Stimulated activated naive B cell treated with anti-CD40 and anti-IgM and Interleukin-4, amounts not matched to agents 10 μg/mL and 1 μg/mL and 100 μg/mL, for 72 hours (primary cell): ENCODE measurements at regions not wholly inside any gene's neighbourhood (a gene's known extent, or its start where the extent isn't known, plus 50 kb on each side); places are given as distances from the start of the nearest gene placed in this dataset.

Source experiments
- ATAC-seq, 2 donors: fragments of 150-1000 bp; cut with Tn5 transposase; replicated peaks; 2 replicates each; pipeline ENCODE4 v1.10.0; 2021; ENCODE audit warnings: moderate library complexity in 1 of 2
- DNase-seq: peaks from one replicate; pipeline ENCODE4 v3.0.0; 2021
- H3K27ac Mint-ChIP-seq: one replicate; pipeline ENCODE4 v1.8.0; 2022; ENCODE audit warnings: mild to moderate bottlenecking, mixed read lengths
- H3K27me3 Mint-ChIP-seq, 2 donors: one replicate each; pipeline ENCODE4 v1.8.0; 2022; ENCODE audit warnings: mixed read lengths in 2 of 2
- H3K36me3 Mint-ChIP-seq, 2 donors: one replicate each; pipeline ENCODE4 v1.8.0; 2022; ENCODE audit warnings: mixed read lengths in 2 of 2, mild to moderate bottlenecking in 1 of 2
- H3K4me1 Mint-ChIP-seq, 2 donors: one replicate each; pipeline ENCODE4 v1.8.0; 2022; ENCODE audit warnings: mixed read lengths in 2 of 2, mild to moderate bottlenecking in 1 of 2
- H3K4me3 Mint-ChIP-seq, 2 donors: one replicate each; pipeline ENCODE4 v1.8.0; 2022; ENCODE audit warnings: mild to moderate bottlenecking in 2 of 2, mixed read lengths in 2 of 2, moderate library complexity in 1 of 2
- H3K9me3 Mint-ChIP-seq, 2 donors: one replicate each; pipeline ENCODE4 v1.8.0; 2022; ENCODE audit warnings: mixed read lengths in 2 of 2, mild to moderate bottlenecking in 1 of 2

GRCh38 chr3:157785102-157785826 lies 282.0 kb upstream of the VEPH1 start:
- no peak overlapping the region for H3K27ac Mint-ChIP-seq
- ATAC-seq (no peak), DNase-seq (no peak)
- H3K27me3 Mint-ChIP-seq: no peaks in the 10 kb centered on the region
- H3K4me3 Mint-ChIP-seq: no peak overlapping the region
- H3K9me3 Mint-ChIP-seq: peaks cover 4 to 13% of the 10 kb centered on the region in 2 donors
- no peaks in the 10 kb centered on the region for H3K36me3 Mint-ChIP-seq
- H3K4me1 Mint-ChIP-seq: no peaks in the 10 kb centered on the region

- Mint-ChIP-seq H3K36me3 (no peaks in the 10 kb centered on the region), H3K27me3 (no peaks in the 10 kb centered on the region), H3K4me1 (no peaks in the 10 kb centered on the region), H3K27ac (no peak overlapping the region), H3K4me3 (no peak overlapping the region), H3K9me3 (peaks cover 10 to 12% of the 10 kb centered on the region in 2 donors)
- ATAC-seq: no peak
- no peak for DNase-seq
These were observed 279.0 kb upstream of the VEPH1 start for GRCh38 chr3:157782236-157782635.

- Mint-ChIP-seq H3K4me1 (no peaks in the 10 kb centered on the region), H3K27ac (no peak overlapping the region), H3K27me3 (no peaks in the 10 kb centered on the region)
These were observed 273.6 kb upstream of the VEPH1 start for GRCh38 chr3:157776861-157777260.

GRCh38 chr3:157775446-157775845 lies 272.2 kb upstream of the VEPH1 start:
- DNase-seq (no peak), ATAC-seq (no peak)
- H3K36me3 Mint-ChIP-seq: no peaks in the 10 kb centered on the region
- peaks cover 10% of the 10 kb centered on the region in 2 donors for H3K9me3 Mint-ChIP-seq
- H3K4me3 Mint-ChIP-seq: no peak overlapping the region
- no peaks in the 10 kb centered on the region for H3K27me3 Mint-ChIP-seq
- no peak overlapping the region for H3K27ac Mint-ChIP-seq
- no peaks in the 10 kb centered on the region for H3K4me1 Mint-ChIP-seq

More at GRCh38 chr3:157776861-157777260, 273.6 kb upstream of the VEPH1 start:
- no peak for ATAC-seq
- no peak for DNase-seq
- H3K9me3 Mint-ChIP-seq: peaks cover 10% of the 10 kb centered on the region in 2 donors
- no peak overlapping the region for H3K4me3 Mint-ChIP-seq
- H3K36me3 Mint-ChIP-seq: no peaks in the 10 kb centered on the region

- H3K27me3 Mint-ChIP-seq: no peaks in the 10 kb centered on the region
- no peak overlapping the region for H3K27ac Mint-ChIP-seq
- DNase-seq (no peak), ATAC-seq (no peak)
- H3K4me1 Mint-ChIP-seq: no peaks in the 10 kb centered on the region
- H3K36me3 Mint-ChIP-seq: no peaks in the 10 kb centered on the region
- peaks cover 0 to 3% of the 10 kb centered on the region in 2 donors for H3K9me3 Mint-ChIP-seq
- no peak overlapping the region for H3K4me3 Mint-ChIP-seq
These were observed 266.2 kb upstream of the VEPH1 start for GRCh38 chr3:157769378-157769777.

GRCh38 chr3:157767607-157768006 lies 264.4 kb upstream of the VEPH1 start:
- Mint-ChIP-seq H3K36me3 (no peaks in the 10 kb centered on the region), H3K27ac (no peak overlapping the region), H3K27me3 (no peaks in the 10 kb centered on the region), H3K9me3 (peaks cover 0 to 4% of the 10 kb centered on the region in 2 donors), H3K4me3 (no peak overlapping the region), H3K4me1 (no peaks in the 10 kb centered on the region)
- ATAC-seq (no peak), DNase-seq (no peak)

- no peaks in the 10 kb centered on the region for H3K36me3 Mint-ChIP-seq
- no peak overlapping the region for H3K4me3 Mint-ChIP-seq
- no peaks in the 10 kb centered on the region for H3K4me1 Mint-ChIP-seq
- H3K27me3 Mint-ChIP-seq: no peaks in the 10 kb centered on the region
- ATAC-seq (no peak), DNase-seq (no peak)
- no peak overlapping the region for H3K27ac Mint-ChIP-seq
- peaks cover 0 to 4% of the 10 kb centered on the region in 2 donors for H3K9me3 Mint-ChIP-seq
These were observed 260.4 kb upstream of the VEPH1 start for GRCh38 chr3:157763644-157764043.

- no peak for ATAC-seq
- DNase-seq: no peak
- Mint-ChIP-seq H3K27me3 (no peaks in the 10 kb centered on the region), H3K27ac (no peak overlapping the region), H3K4me1 (no peaks in the 10 kb centered on the region), H3K9me3 (peaks cover 0 to under 1% of the 10 kb centered on the region in 2 donors), H3K36me3 (no peaks in the 10 kb centered on the region), H3K4me3 (no peak overlapping the region)
These were observed 256.1 kb upstream of the VEPH1 start for GRCh38 chr3:157759311-157759710.

- no peaks in the 10 kb centered on the region for H3K4me1 Mint-ChIP-seq
These were observed 252.0 kb upstream of the VEPH1 start for GRCh38 chr3:157755233-157755632.

GRCh38 chr3:157754451-157754850 lies 251.2 kb upstream of the VEPH1 start:
- no peak overlapping the region for H3K27ac Mint-ChIP-seq
- no peak overlapping the region for H3K4me3 Mint-ChIP-seq
- H3K4me1 Mint-ChIP-seq: no peaks in the 10 kb centered on the region
- ATAC-seq: no peak
- H3K9me3 Mint-ChIP-seq: peaks cover 1 to 3% of the 10 kb centered on the region in 2 donors
- H3K27me3 Mint-ChIP-seq: no peaks in the 10 kb centered on the region
- H3K36me3 Mint-ChIP-seq: no peaks in the 10 kb centered on the region
- no peak for DNase-seq

More at GRCh38 chr3:157755233-157755632, 252.0 kb upstream of the VEPH1 start:
- DNase-seq (no peak), ATAC-seq (no peak)
- Mint-ChIP-seq H3K27ac (no peak overlapping the region), H3K36me3 (no peaks in the 10 kb centered on the region), H3K27me3 (no peaks in the 10 kb centered on the region), H3K4me3 (no peak overlapping the region), H3K9me3 (no peaks in the 10 kb centered on the region)

GRCh38 chr3:157753787-157754136 lies 250.5 kb upstream of the VEPH1 start:
- Mint-ChIP-seq H3K36me3 (no peaks in the 10 kb centered on the region), H3K9me3 (peaks cover 1 to 3% of the 10 kb centered on the region in 2 donors), H3K4me3 (no peak overlapping the region), H3K27ac (no peak overlapping the region), H3K27me3 (no peaks in the 10 kb centered on the region), H3K4me1 (no peaks in the 10 kb centered on the region)
- ATAC-seq (no peak), DNase-seq (no peak)

- peaks cover 1 to 3% of the 10 kb centered on the region in 2 donors for H3K9me3 Mint-ChIP-seq
- H3K27ac Mint-ChIP-seq: no peak overlapping the region
- no peak overlapping the region for H3K4me3 Mint-ChIP-seq
- no peaks in the 10 kb centered on the region for H3K27me3 Mint-ChIP-seq
- H3K36me3 Mint-ChIP-seq: no peaks in the 10 kb centered on the region
- ATAC-seq (no peak), DNase-seq (no peak)
- H3K4me1 Mint-ChIP-seq: no peaks in the 10 kb centered on the region
These were observed 250.0 kb upstream of the VEPH1 start for GRCh38 chr3:157752956-157753786.

- H3K27ac Mint-ChIP-seq: no peak overlapping the region
- no peaks in the 10 kb centered on the region for H3K27me3 Mint-ChIP-seq
- H3K4me3 Mint-ChIP-seq: no peak overlapping the region
- ATAC-seq (no peak), DNase-seq (no peak)
- H3K4me1 Mint-ChIP-seq: no peaks in the 10 kb centered on the region
- H3K9me3 Mint-ChIP-seq: peaks cover 1 to 3% of the 10 kb centered on the region in 2 donors
- no peaks in the 10 kb centered on the region for H3K36me3 Mint-ChIP-seq
These were observed 249.3 kb upstream of the VEPH1 start for GRCh38 chr3:157752554-157752953.

- Mint-ChIP-seq H3K4me3 (no peak overlapping the region), H3K4me1 (no peaks in the 10 kb centered on the region), H3K36me3 (no peaks in the 10 kb centered on the region), H3K27ac (no peak overlapping the region), H3K9me3 (peaks cover 1 to 3% of the 10 kb centered on the region in 2 donors), H3K27me3 (no peaks in the 10 kb centered on the region)
- ATAC-seq: no peak
- DNase-seq: no peak
These were observed 248.2 kb upstream of the VEPH1 start for GRCh38 chr3:157751386-157751785.

- Mint-ChIP-seq H3K9me3 (peaks cover 3 to 11% of the 10 kb centered on the region in 2 donors), H3K36me3 (no peaks in the 10 kb centered on the region), H3K27ac (no peak overlapping the region), H3K4me1 (no peaks in the 10 kb centered on the region), H3K27me3 (no peaks in the 10 kb centered on the region), H3K4me3 (no peak overlapping the region)
- DNase-seq (no peak), ATAC-seq (no peak)
These were observed 243.2 kb upstream of the VEPH1 start for GRCh38 chr3:157746391-157746790.
